ENCODE measurements at regions not wholly inside any gene's neighbourhood (a gene's known extent, or its start where the extent isn't known, plus 50 kb on each side); places are given as distances from the start of the nearest gene placed in this dataset.
A peak's percentile ranks its signal among the peaks of the same experiment; 100 is the strongest.
"Not testable (repeated sequence)": the region's sequence is repeated elsewhere in the genome, so short reads cannot be mapped to it uniquely, and the experiment has no call there.

DNA sequence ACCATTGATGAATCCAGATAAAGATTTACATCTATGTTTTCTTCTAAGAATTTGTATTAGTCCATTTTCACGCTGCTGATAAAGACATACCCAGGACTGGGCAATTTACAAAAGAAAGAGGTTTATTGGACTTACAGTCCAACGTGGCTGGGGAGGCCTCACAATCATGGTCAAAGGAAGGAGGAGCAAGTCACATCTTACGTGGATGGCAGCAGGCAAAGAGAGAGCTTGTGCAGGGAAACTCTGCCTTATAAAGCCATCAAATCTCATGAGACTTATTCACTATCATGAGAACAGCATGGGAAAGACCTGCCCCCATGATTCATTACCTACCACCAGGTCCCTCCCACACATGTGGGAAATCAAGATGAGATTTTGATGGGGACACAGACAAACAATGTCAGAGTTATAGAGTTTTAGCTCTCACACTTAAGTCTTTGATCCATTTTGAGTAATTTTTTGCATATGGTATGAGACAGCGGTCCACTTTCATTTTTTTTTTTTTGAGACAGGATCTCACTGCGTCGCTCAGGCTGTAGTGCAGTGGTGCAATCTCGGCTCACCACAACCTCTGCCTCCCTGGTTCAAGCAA, 53.5 kb upstream of the JADE2 start:
- not testable (repeated sequence) for DNase-seq (ENCODE audit: low read depth in 2 of 2)

DNA sequence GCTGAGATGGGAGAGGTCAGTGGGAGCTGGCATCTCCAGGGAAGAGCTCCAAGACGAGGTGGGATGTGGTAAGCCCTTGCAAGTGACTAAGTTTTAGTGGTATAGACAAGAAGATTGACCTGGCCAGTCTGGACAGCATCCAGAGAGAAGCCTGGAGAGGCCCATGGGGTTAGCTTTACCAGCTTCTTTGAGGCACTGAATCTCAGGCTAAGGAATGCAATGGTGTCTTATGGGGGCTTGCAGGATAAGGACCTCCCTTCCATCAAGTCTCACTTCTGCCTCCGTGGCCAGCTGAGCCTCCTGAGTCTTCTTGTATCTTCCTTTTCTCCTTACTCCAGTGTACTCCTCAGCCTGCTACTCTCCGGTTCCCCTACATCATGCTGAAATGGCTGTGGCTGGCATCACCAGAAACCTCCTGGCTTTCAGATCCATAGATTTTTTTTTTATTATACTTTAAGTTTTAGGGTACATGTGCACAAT, 56.5 kb upstream of the JADE2 start:
- no peak for DNase-seq (ENCODE audit: low read depth in 2 of 2)

DNA sequence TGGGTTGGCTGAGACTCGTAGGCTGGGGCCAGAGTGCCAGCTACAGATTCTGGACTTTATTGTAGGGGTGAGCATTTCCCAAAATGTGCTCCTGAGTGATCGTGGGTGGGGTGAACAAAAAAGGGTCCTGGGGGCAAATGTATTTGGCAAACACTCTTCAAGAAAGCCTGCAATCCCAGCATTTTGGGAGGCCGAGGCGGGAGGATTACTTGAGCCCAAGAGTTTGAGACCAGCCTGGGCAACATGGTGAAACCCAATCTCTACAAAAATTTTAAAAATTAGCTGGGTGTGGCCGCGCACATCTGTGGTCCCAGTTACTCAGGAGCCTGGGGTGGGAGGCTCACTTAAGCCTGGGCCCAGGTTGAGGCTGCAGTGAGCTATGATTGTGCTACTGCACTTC, 55.5 kb upstream of the CDKN2AIPNL start:
- DNase-seq (ENCODE audit: low read depth in 2 of 2), result no peak

DNA sequence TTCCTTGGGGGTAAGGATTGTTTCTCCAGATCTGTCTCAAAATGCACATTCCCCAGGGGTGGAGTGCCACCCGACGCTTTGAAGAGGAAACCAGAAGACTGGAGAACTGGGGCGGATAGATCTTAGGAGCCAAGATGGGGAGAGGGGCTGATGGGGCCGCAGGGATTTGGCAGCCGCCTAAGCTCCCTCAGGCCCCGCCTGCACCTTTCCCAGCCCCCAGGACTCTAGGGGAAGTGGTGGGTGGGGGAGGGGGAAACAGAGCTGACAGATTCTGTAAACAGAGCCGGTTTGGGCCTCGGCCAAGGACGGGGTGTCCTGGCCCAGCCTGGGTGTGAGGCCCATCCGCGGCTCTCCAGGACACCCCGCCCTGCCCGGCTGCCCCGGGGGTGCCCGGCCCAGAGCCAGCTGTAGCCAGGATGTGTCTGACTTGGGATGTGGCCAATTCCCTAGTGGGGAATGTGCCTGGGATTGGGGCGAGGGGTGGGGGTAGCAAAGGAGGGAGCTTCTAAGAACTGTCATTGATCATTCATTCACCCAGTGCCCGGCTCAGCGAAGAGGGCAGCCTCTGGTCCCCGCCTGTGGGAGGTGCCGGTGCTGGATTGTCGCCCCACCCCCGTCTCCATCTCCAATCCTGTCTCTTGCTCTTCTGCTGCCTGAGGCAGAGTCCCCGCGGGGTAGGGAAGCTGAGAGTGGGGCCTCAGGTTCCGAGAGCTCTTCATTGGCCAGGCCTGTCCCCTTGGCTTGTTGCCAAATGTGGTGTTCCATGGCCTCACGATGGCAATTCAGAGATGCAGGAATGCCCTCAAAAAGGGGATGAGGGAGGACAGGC, 54.8 kb upstream of the CDKN2AIPNL start:
- DNase-seq (ENCODE audit: low read depth in 2 of 2), result no peak

DNA sequence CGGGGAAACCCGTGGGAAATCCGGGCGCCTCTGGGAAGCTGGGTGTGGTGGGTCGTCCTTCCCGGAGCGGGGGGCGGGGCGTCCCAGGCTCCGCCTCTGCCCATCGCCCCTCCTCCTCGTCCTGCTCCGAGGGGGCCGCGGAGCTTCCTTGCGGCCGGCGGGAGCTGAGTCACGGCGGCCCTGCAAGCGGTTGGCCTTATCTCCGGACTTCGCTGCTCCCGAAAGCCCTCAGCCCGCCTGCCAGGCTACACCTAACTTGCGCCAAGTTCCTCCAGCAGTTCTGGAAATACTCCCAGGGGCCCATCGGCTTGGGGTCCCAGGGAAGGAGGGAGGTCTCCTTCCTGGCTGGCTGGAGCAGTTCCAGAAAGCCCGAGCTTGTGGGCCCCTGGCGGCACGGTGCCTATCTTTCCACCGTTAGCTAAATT, 54.1 kb upstream of the CDKN2AIPNL start:
- peak; percentile 13 to 21 for DNase-seq (ENCODE audit: low read depth in 2 of 2)

DNA sequence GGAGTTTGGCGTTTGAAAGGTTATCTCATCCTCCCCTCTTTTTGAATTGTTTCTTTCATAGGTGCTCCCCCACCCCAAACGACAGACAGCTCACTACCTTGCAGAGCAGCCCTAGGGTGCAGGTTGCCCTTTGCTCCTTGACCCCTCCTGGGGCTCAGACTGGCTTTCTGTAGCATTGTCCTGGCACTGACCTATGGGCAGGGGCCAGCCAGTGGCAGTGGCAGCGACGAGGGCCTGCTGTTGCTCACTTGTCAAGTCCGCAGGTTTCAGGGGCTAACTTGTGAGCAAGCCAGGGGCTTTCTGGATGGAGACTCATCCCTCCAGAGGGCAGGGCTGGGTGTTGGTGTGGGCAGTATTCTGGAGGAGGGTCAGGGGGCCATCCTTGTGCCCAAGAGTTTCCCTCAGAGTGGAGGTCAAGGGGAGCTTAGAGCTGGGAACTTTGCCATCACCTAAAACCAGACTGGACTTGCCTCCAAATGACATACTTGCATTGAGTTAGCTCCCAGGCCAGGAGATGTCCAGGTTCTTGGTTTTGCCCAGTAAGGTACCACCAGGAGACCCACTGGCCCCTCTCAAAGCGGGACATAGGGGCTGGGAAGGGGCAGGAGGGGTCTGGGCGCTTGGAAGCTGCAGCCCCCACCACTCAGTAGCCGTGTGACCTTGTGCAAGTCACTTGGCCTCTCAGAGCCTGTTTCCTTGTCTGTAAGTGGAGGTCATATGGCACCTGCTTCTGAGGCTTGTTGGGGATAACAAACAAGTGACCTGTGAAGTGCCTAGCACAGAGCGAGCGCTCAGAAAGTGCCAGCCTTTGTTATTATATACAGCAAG, 53.5 kb upstream of the CDKN2AIPNL start:
- DNase-seq (ENCODE audit: low read depth in 2 of 2), result no peak

DNA sequence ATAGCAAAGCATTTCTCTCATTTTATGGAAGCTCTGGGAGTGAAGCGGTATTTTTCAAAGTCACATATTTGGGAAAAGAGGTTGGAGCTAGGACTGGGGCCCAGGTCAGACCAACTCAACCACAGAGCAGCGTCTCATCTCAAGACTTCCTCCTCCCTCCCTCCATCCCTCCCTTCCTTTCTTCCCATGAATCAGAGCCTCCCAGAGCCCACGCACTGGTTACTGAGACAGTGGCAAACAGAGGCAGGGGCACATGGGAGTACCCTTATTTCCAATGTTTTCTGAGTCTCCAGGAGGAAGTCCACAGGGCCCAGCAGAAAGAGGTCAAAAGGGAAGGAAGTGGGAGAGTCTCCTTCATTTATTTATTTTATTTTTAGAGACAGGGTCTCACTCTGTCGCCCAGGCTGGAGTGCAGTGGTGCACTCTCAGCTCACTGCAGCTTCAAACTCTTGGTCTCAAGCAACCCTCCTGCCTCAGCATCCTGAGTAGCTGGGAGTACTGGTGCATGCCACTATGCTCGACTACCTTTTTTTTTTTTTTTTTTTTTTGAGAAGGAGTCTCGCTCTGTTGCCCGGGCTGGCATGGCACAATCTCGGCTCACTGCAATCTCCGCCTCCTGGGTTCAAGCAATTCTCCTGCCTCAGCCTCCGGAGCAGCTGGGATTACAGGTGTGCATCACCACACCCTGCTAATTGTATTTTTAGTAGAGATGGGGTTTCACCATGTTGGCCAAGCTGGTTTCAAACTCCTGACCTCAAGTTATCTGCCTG, 52.5 kb upstream of the CDKN2AIPNL start:
- DNase-seq (ENCODE audit: low read depth in 2 of 2), result no peak

DNA sequence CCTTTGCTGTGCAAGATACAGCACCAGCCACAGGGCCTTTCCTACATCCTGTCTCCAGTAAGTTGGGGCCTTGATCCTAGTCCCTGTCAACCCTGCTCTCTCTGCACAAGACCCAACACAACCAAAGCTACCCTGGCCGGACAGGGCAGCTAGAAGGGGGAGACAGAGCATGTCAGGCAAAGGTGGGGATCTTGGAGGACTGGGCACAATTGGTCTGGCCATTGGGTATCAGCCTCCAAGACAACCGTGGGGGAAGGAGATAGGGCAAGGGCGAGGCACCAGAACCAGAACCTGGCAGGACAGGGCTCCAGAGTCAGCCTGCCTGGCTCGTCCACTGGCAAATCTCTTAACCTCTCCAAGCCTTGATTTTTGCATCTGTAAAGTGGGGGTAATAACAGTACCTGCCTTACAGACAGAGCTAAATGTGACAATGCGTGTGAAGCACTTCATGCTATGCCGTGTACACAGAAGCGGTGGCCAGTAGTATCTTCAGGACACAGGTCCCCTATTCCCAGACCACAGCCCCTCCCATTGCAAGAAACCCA, 51.6 kb upstream of the CDKN2AIPNL start:
- DNase-seq (ENCODE audit: low read depth in 2 of 2), result no peak

DNA sequence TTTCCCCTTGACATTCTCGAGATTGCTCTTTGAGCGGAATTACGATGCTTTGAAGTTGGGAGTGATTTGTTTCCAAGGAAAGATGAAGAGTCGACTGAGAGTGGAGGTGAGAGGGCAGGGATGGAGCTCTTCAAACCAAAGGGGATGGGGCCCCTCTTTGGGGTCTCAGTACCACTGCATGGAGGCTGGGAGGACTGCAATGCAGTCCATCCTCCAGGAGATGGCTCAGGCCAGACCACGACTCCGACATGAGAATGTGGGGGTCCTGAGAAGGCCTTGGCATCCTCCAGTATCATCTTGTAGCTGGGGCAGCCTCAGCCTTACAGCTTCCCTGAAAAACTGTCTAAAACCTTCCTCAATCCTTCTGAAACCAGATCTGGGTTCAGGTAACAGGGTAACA, 51.1 kb upstream of the CDKN2AIPNL start:
- no peak for DNase-seq (ENCODE audit: low read depth in 2 of 2)

DNA sequence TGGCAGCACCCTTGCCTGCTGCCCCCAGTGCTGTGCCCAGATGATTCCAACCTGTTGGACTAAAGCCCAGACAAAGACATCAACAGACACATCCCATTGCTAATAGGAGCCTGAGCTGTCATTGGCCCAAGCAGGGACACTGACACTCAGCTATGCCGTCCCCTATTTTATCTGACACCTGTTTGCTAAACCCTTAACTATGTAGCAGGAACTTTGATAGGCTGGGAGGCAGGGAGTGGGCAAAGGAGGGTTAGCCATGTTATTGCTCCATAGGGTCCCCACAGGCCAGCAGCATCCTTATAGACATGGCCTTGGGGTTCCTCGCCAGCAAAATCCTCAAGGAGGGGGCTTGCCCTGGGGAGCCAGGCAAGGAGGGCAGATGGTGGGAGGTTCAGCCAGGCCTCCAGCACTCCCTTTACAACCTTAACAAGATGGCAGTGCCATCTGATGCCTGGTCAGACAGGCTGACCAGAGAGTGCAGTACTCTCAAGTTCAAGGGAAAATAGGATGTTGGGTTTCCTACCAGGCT, 50.4 kb upstream of the CDKN2AIPNL start:
- DNase-seq (ENCODE audit: low read depth in 2 of 2), result no peak
